Chondrocyte (in vitro differentiated cells): ENCODE measurements at regions not wholly inside any gene's neighbourhood (a gene's known extent, or its start where the extent isn't known, plus 50 kb on each side); places are given as distances from the start of the nearest gene placed in this dataset.

Experiments used
- DNase-seq: peaks from one replicate; pipeline ENCODE4 v3.0.0; 2021; ENCODE audit warnings: mixed read lengths, low spot score
- H3K27ac Mint-ChIP-seq: one replicate; pipeline ENCODE4 v1.8.0; 2021; ENCODE audit warnings: mild to moderate bottlenecking, moderate library complexity, mixed read lengths; ENCODE audit not compliant: unreplicated experiment
- H3K27me3 Mint-ChIP-seq: 2 replicates; pipeline ENCODE4 v1.8.0; 2021; ENCODE audit warnings: low read depth, mixed read lengths
- H3K36me3 Mint-ChIP-seq: 2 replicates; pipeline ENCODE4 v1.8.0; 2021; ENCODE audit warnings: low read depth, mixed read lengths
- H3K4me1 Mint-ChIP-seq: 2 replicates; pipeline ENCODE4 v1.8.0; 2021; ENCODE audit warnings: low read depth, mild to moderate bottlenecking, mixed read lengths
- H3K4me3 Mint-ChIP-seq: one replicate; pipeline ENCODE4 v1.8.0; 2021; ENCODE audit warnings: mild to moderate bottlenecking, moderate library complexity, mixed read lengths; ENCODE audit not compliant: unreplicated experiment
- H3K9me3 Mint-ChIP-seq: 2 replicates; pipeline ENCODE4 v1.8.0; 2021; ENCODE audit warnings: low read depth, mixed read lengths
- CTCF ChIP-seq: fragments of 200-600 bp; sonication (generic); IDR thresholded peaks from 2 replicates; pipeline ENCODE4 v1.5.0; 2021; ENCODE audit warnings: antibody characterized with exemption, mild to moderate bottlenecking, moderate library complexity

DNA sequence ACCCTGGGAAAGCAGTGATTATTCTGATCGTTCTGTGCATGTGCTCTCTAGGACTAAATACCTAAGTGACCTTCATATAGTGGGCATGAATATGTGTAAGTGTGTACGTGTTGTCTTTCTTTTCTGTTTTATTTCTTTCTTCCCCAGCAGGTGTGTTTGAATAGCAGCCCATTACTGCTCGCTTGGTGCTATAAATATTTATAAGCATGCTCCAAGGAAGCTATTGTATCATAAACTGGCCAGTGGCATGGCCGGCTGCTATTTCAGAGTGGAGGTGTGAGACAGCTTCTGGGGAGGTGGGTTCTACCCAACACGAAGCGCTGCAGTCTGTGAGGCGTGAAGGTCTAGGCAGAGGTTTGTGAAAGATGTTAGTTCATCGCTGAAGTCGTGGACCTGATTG is 641.8 kb downstream of the NTRK3 start:
- Mint-ChIP-seq H3K4me1 (peaks cover 8% of the 10 kb centered on the region), H3K36me3 (no peaks in the 10 kb centered on the region), H3K9me3 (no peaks in the 10 kb centered on the region)

GRCh38 chr15:87610366-87610765 is 646.2 kb downstream of the NTRK3 start:
- Mint-ChIP-seq H3K4me3 (no peak overlapping the region), H3K9me3 (no peaks in the 10 kb centered on the region), H3K4me1 (peaks cover 11% of the 10 kb centered on the region), H3K27ac (no peak overlapping the region), H3K36me3 (no peaks in the 10 kb centered on the region), H3K27me3 (peaks cover 14% of the 10 kb centered on the region)
- DNase-seq = no peak
- no peak for TF ChIP-seq CTCF

More for the DNA sequence above, 641.8 kb downstream of the NTRK3 start:
- Mint-ChIP-seq H3K27me3 (peaks cover 9% of the 10 kb centered on the region), H3K27ac (no peak overlapping the region), H3K4me3 (no peak overlapping the region)
- TF ChIP-seq CTCF = no peak
- no peak for DNase-seq

- H3K36me3 Mint-ChIP-seq = no peaks in the 10 kb centered on the region
- H3K27ac Mint-ChIP-seq = no peak overlapping the region
- TF ChIP-seq CTCF = no peak
- peaks cover 12% of the 10 kb centered on the region for H3K27me3 Mint-ChIP-seq
- no peak overlapping the region for H3K4me3 Mint-ChIP-seq
- no peak for DNase-seq
- no peaks in the 10 kb centered on the region for H3K9me3 Mint-ChIP-seq
- H3K4me1 Mint-ChIP-seq = peaks cover 11% of the 10 kb centered on the region
These were observed 646.6 kb downstream of the NTRK3 start for GRCh38 chr15:87609894-87610293.

DNA sequence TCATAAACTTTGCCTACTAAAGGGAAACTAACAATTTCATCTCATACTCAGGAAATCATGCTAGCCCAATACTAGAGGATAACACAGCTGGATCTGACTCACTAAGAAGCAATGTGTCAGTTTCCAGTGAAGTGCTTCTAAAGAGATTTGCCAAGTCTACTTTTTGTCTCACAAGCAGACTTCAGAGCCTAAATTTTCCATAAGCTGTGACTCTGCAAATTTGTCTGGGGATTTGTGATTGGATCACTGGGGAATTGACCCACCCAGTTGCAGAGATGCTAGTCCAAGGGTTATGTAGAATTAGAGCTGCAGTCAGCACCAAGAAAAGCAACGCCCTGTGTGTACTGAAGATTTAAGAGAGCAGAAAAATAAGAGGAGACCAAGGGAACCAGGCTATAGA is 647.1 kb downstream of the NTRK3 start:
- no peak for DNase-seq
- no peak overlapping the region for H3K4me3 Mint-ChIP-seq
- H3K36me3 Mint-ChIP-seq = no peaks in the 10 kb centered on the region
- peaks cover 11% of the 10 kb centered on the region for H3K4me1 Mint-ChIP-seq
- no peaks in the 10 kb centered on the region for H3K9me3 Mint-ChIP-seq
- H3K27me3 Mint-ChIP-seq = peaks cover 12% of the 10 kb centered on the region
- no peak for TF ChIP-seq CTCF
- no peak overlapping the region for H3K27ac Mint-ChIP-seq

GRCh38 chr15:87608238-87609028 is 648.1 kb downstream of the NTRK3 start:
- Mint-ChIP-seq H3K4me1 (peaks cover 11% of the 10 kb centered on the region), H3K9me3 (no peaks in the 10 kb centered on the region), H3K27ac (no peak overlapping the region), H3K27me3 (peaks cover 11% of the 10 kb centered on the region), H3K36me3 (no peaks in the 10 kb centered on the region), H3K4me3 (no peak overlapping the region)
- no peak for DNase-seq
- TF ChIP-seq CTCF = no peak
